GM18873 (cell line): ENCODE measurements at regions not wholly inside any gene's neighbourhood (a gene's known extent, or its start where the extent isn't known, plus 50 kb on each side); places are given as distances from the start of the nearest gene placed in this dataset.

Experiments
- ATAC-seq: cut with Tn5 transposase; IDR thresholded peaks from one replicate; pipeline ENCODE4 v1.9.1; 2021; ENCODE audit warnings: mild to moderate bottlenecking, moderate library complexity, moderate number of reproducible peaks; ENCODE audit not compliant: unreplicated experiment, low FRiP score

DNA sequence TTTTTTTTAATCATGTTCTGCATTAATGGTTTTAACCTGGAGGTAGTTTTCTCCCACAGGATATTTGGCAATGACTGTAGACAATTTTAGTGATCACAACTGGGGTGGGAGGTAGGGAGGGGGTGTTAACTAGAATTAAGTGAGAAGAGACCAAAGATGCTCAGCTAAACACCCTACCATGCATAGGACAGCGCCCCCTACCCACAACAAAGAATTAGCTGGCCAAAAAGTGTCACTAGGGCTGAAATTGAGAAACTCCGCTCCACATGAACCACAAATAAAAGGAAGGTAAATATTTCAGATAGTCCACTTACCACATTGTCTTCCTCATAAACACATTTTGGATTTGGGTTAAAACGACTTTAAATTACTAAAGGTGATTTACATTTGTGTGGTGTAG, 942.6 kb downstream of the SUCLG1 start:
- no peak for ATAC-seq

DNA sequence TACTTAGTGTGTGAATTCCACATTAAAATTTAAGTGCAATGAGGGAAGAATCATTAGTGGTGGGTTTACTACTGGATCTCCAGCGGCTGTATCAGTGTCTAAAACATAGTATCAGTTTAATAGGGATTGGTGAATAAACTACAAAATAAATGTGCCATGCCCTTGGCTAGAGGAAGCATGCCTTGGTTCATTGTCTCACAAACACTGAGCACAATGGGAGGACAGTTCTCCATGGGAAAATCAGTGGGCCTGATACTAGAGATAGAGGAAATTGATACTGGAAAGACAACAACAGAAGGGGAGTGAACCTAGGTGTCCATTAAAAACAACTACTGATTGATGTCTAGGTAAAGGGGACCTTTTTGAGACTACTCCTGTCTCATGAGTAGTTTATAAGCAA, 971.6 kb downstream of the SUCLG1 start:
- no peak for ATAC-seq

DNA sequence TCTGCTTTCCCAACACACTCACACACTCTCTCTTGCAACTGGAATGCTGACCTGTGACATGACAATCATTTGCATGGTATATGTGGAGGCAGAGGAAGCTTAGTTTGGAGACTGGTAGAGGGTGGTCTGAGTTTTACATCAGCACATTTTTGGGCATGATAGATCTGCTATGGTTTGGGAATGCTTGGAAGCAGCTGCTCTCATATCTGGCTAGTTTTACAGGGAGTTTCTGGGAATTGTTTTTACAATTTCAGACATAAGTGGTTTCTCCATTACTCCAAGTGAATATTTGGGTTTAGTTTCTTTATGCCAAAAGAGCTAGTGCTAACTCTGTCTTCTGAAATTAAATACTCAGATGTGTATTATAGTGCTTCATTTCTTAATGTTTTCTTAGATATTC, 977.6 kb downstream of the SUCLG1 start:
- ATAC-seq, result no peak

DNA sequence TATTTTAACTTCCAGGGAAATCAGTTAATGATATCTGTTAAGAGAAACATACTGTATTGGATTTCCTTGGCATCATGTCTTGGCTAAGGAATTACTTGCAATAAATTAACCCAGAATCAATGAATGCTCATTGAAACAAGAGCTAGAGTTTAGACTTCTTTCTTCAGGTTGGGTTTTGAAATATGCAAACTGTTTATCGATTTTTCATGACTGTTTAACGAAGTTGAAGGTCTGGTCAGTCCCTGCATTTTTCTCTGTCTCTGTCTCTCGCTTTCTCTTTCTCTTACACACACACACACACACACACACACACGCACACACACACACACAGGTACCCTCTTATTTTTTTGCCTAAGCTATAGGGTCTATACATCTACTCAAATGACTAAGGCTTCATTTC, 981.0 kb downstream of the SUCLG1 start:
- ATAC-seq, result no peak

DNA sequence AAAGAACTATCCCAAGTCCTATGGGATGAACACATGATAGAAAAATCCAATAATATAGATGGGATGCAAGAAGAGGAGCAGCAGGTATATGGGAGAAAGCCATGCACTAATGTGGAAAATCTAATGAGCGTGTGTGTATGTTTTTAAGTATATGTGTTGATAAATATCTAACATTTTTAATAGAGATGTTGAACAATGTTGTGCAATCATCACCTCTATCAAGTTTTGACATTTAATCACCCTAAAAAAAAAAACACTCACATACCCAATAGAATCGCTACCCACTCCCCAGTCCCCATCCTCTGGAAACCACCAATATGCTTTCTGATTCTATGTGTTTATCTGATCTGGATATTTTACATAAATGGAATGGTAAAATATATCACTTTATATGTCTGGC, 983.7 kb downstream of the SUCLG1 start:
- ATAC-seq, result no peak

DNA sequence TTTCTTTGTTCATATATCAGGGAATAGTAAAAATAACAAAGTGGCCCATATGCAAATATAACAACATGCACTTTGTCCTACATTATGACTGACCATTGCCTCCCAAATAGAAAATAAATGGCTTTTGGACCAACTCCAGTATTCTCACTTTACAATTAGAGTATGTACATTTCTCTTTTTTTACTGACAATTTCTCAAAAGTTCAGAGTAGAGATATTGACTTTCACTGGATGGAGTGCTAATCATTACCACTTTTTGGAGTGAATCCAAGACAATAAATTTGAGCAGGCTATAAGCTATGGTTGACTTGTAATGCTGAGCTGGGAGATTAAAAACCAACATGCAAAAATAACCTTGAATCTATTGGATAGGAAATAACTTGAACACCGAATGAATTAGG, 987.4 kb downstream of the SUCLG1 start:
- ATAC-seq, result no peak

DNA sequence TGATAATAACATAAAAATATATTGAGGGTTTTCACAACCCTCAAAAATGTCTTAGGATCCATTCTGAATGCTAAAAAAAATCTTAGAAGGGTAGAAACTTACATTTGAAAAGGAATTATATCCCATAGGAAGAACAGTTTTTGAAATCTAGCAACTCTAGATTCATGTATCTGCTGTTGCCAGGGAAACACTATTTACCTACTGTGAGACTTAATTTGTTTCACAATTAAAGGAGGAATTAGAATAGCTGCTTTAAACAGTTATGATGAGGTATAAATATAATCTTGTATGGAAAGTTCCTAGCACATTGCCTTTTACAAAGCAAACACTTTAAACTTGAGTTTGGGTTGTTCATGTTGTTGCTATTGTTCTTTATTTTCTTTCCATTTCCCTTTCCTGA, 988.2 kb downstream of the SUCLG1 start:
- no peak for ATAC-seq

DNA sequence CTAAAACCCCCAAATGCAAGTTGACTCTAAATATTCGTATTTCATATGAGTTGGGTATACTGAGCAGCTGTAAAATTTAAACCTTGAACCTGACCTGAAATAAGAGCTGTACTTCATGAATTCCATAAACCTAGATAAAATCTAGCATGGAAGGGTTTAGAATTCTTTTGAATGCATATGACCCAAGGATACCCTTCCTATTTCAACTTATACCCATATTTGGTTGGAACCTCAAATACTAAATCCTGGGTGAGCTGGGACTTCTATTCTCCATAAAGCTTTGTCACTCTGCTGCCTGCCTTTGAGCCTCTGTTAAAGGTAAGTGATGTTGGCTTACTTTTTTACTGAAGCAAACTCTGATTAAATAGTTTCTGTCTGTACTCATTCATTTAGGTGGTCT, 994.6 kb downstream of the SUCLG1 start:
- ATAC-seq, result no peak

DNA sequence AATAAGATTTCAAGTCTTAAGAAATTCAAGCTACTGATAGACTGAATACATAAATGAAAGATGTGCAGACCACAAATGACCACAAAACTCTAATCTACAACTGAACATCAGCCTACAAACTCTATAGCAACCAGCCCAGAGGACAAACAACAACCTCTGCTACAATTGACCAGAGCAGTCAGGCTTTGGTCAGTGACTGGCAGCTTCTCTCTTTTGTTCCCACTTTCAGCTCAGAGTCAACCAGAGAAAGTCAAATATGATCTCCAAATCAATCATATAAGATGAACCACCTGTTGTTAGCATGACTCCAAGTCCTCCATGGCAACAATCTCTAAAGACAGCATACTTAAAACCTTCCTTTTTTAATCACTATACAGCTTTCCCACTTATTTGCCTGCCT, 996.2 kb downstream of the SUCLG1 start:
- no peak for ATAC-seq

DNA sequence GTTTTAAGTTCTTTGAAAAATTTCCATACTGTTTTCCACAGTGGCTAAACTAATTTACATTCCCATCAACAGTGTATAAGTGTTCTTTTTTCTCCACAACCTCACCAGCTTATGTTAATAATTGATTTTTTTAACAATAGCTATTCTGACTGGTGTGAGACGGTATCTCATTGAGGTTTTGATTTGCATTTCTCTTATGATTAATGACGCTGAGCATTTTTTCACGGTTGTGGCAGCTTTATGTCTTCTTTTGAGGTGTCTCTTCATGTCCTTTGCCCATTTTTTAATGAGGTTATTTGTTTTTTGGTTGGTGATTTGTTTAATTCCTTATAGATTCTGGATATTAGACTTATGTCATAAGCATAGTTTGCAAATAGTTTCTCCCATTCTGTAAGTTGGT, 997.9 kb downstream of the SUCLG1 start:
- ATAC-seq, result no peak

DNA sequence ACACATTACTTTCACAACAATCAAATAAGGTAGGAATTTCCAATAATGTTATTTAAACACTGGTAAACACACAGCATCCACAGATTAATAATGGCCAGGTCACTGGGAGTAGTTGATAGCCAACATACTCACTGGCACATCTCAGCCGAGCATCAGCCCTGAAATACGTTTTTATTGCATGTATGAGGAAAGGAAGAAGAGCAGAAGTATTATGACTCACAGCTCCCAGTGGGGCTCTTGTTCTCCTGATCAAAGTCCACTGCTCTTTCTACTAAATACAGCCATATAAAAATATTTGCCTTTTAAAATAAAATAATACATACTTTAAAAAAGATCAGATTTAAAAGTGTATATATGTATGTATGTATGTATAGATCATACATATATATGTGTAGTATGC, 999.6 kb downstream of the SUCLG1 start:
- no peak for ATAC-seq

DNA sequence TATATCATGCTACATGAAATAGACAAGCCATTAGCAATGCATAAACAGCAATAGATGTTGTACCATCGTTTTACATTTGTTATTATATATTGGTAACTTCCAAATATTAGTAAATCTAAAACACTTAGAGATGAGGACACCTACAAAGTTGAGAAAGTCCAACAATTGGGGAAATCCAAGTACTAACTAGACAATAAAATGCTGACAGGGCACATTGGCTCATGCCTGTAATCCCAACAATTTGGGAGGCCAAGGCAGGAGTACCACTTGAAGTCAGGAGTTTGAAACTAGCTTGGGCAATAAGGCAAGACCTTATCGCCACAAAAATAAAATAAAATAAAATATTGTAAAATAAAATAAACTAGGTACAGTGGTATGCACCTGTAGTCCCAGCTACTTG, 1023.1 kb downstream of the SUCLG1 start:
- no peak for ATAC-seq

DNA sequence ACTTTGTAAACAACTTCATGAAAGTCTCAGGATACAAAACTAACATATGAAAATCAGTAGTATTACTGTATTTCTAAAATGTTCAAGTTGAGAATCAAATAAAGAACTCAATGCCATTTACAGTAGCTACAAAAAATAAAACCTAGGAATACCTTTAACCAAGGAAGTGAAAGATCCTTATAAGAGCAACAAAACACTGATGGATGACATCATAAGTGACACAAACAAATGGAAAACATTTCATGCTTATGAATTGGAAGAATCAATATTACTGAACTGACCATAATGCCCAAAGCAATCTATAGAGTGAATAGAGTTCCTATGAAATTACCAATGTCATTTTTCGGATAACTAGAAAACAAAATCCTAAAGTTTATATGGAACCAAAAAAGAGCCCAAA, 1038.1 kb downstream of the SUCLG1 start:
- ATAC-seq, result no peak

DNA sequence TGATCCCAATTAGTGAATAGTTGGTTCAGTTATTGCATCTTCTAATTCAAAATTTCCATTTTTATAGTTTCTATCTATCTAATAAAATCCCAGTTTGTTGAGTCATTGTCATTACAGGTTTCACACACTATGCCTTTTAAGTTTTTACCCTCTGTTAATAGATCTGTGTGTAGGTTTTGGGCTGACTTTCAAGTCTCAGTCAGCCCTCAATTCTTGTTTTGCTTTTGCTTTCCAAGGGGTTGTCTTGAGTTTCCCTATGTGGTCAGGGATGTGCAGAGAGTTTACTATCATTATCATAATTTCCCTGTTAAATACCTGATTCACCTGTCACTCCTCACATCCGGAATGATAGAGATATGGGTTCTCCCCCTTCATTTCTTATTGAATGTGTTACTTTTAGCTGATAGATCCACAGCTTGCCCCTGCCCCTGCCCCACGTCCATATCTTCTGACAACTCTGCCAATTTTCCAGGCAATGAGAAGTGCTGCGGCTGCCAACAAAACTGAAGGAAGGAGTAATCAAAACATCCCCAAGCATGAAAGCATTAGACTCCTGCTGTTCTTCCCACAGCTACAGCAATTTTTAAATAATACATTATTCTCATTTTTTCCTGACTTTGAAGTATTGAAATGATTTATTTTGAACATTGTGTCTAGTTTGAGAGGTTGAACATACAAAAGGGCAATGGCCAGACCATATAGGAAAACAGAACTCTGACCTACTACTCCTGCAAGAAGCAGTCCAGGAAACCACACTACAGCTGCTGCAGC, 1064.8 kb downstream of the SUCLG1 start:
- ATAC-seq, result no peak

DNA sequence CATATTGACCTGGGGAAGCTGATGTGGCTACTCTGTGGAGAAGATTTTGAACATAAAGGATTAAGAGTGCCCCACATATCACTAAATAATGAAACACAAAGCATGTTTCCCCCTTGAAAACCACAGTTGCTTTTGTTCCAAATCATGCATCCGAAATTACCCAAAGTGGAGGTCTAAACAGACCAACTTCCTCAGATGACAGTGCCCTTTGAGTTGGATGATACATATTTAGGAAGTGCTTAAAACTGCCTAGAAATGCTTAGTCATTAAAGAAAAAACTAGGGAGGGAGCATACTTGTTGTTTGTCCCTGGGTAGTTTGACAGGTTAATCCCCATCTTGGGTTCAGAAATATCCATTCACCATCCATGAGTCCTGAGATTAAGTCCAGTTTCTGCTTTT, 1070.3 kb downstream of the SUCLG1 start:
- ATAC-seq, result no peak

DNA sequence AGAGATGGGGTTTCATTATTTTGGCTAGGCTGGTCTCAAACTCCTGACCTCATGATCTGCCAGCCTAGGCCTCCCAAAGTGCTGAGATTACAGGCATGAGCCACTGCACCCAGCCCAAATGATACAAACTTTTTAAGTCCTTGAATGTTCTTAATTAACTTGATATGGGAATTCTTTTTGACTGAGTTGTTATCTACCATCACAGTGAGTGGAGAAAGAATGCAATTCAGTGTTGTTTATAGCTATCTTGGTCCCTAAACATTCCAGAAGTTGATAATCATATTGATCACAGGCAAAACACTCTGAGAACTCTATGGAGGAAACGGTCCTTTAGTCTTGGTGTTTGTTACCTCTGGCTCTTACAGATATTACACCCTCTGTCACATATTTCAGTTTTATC, 1072.5 kb downstream of the SUCLG1 start:
- no peak for ATAC-seq

DNA sequence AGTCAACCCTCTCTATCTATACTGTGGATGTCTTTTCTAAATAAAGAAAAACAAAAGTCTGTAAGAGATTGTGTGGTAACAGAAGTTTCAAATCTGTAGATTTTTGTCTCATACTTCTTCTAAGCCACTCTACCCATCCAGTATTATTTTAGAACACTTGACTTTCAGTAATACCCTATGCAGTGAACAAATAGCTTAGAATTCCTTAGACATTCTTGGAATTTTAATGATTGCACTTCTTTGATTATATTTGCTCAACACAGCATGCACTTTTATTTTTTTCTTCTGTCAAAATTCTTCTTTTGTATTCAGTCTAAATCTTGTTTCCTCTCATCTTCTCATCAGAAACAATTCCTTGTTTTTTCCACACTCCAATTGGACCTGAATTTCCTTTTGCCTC, 1080.2 kb downstream of the SUCLG1 start:
- ATAC-seq, result no peak

DNA sequence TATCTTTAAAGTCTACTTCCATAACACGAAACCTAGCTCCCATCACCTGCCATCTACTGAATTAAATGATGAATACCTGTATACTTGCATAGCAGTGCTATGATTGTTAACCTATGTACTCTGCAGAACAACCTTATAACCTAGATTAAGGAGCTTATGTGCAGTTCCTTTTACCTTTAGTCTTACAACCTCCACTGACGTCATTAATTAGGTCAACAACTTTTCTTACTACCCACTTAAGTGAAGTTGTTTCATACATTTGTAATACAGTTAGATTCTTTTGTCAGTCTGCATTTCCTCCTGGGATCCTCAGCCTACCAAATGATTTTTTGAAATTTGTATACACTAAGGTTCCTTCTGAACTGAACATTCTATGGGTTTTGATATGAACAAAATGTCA, 1082.3 kb downstream of the SUCLG1 start:
- ATAC-seq, result no peak

DNA sequence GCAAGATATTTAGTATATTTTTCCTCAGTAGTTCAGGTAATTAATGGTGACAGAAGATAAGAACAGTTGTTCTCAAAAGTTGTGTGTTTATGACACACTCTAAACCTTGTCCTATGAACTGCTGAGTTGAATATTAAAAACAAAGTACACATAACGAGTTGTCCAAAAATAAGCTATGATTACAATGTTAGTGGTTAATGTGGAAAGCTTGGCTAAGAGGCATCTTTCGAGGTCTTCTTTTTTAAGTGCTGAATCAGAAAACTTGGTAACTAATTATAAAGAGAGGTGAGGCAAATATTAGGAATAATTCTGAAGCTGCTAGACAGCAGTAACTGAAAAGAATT, 1088.7 kb downstream of the SUCLG1 start:
- ATAC-seq, result no peak

DNA sequence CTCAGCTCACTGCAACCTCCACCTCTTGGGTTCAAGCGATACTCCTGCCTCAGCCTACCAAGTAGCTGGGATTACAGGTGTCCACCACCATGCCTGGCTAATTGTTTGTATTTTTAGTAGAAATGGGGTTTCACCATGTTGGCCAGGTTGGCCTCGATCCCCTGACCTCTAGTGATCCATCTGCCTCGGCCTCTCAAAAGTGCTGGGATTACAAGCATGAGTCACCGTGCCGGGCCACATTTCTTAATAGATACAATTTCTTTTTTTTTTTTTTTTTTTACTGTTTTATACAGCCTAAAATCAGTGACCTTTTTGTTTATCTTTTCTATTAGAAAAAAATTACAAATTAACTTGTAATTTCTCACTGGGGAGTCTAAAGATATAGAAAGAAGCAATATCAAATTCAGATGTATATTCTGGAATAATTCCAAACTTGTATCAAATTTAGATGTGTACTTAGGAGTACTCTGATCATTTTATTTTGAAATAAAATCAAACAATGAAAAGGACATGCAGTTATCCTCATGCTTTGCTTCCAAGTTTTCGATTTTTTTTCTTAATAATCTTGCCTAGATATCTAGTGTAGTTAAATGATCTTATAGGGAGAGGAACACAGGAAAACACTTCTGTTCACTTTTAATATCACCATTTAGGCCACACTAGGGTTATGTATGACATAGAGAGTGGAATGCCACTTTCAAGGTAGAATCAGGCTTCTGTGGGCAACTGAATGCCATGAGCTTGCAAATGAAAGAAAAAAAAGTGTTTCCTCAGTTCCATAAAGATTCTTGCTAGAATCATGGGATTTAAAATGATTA, 1089.3 kb downstream of the SUCLG1 start:
- no peak for ATAC-seq

DNA sequence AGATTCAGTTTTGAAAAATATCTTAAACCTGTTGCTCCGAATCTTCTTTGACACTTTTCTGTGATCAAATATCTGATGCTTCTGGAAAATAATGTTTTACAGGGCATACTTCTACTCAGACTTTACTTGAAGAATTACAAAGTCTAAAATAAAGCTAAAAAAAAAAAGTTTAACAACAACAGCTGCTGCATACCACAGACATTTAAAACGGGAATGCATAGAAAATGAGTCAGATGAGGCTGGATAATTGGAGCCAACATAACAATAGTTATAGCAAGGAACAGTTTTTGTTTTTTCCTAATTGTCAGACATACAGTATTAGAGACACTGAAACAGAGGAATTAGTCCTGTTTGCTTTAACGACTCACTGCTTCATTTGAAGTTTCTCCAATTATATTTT, 1090.2 kb downstream of the SUCLG1 start:
- no peak for ATAC-seq

DNA sequence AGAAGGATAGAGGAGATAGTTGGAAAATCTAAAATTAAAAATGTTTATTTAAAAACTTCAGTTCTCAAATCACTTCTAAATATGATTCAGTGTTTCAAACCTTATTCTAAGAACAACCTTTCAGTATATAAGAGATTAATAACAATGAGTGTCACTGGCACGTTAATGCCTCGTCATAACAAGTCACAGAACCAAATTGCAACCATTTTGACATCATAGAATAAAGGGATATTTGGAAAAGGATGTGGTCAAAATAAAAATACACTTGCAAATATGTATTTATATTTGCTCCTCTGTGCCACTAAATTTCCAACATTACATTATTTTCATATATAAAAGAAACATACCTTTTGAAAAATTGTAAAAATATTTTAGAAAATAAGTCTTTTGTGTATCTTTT, 1090.6 kb downstream of the SUCLG1 start:
- no peak for ATAC-seq
